H1 (cell line): ENCODE measurements at regions not wholly inside any gene's neighbourhood (a gene's known extent, or its start where the extent isn't known, plus 50 kb on each side); places are given as distances from the start of the nearest gene placed in this dataset.

Experiments used
- CTCF ChIA-PET: fragments of 300-600 bp; sonication (Branson Sonifier 250); formaldehyde crosslinking; loops from one replicate; lab custom pipeline; 2021; ENCODE audit not compliant: partially characterized antibody; lab: Charles Lee
- POLR2A ChIA-PET: fragments of 300-600 bp; sonication (Branson Sonifier 250); formaldehyde crosslinking; loops from one replicate; lab custom pipeline; 2021; ENCODE audit warnings: inconsistent platforms; ENCODE audit not compliant: partially characterized antibody; lab: Charles Lee
- DNase-seq, 2 experiments: peaks; one replicate each; pipeline versions ENCODE4 v3.0.0 to v3.0.0-alpha.2; 2010 to 2022; ENCODE audit warnings: low spot score in 2 of 2, low read depth in 1 of 2, mixed read lengths in 1 of 2
- FAIRE-seq: peaks from 2 replicates; lab custom pipeline; 2011; peaks lifted over from hg19 to GRCh38; lab: Jason Lieb, UNC
- H2AFZ ChIP-seq: 2 replicates; pipeline ENCODE4 v1.8.1; 2012; ENCODE audit warnings: low read length, inconsistent platforms
- H2AK5ac ChIP-seq: 2 replicates; pipeline ENCODE4 v1.6.1; 2013; ENCODE audit warnings: low read depth, low read length
- H2BK120ac ChIP-seq: replicated peaks from 2 replicates; pipeline ENCODE3; 2013; ENCODE audit warnings: low read depth, low read length, inconsistent platforms
- H2BK12ac ChIP-seq: 2 replicates; pipeline ENCODE4 v1.6.1; 2013; ENCODE audit warnings: low read depth, low read length
- H2BK15ac ChIP-seq: 2 replicates; pipeline ENCODE4 v1.6.1; 2013; ENCODE audit warnings: low read length
- H2BK20ac ChIP-seq: 2 replicates; pipeline ENCODE4 v1.6.1; 2013; ENCODE audit warnings: low read length
- H2BK5ac ChIP-seq: 2 replicates; pipeline ENCODE4 v1.6.1; 2013; ENCODE audit warnings: low read depth, low read length
- H3K14ac ChIP-seq: 2 replicates; pipeline ENCODE4 v1.6.1; 2013; ENCODE audit warnings: inconsistent platforms; ENCODE audit not compliant: insufficient read length
- H3K18ac ChIP-seq: 2 replicates; pipeline ENCODE4 v1.6.1; 2013; ENCODE audit warnings: low read length; ENCODE audit errors: extremely low read depth
- H3K23ac ChIP-seq: 2 replicates; pipeline ENCODE4 v1.6.1; 2013; ENCODE audit warnings: inconsistent platforms; ENCODE audit not compliant: insufficient read length
- H3K23me2 ChIP-seq: 2 replicates; pipeline ENCODE4 v1.6.1; 2013; ENCODE audit warnings: low read depth, low read length
- H3K27ac ChIP-seq: 2 replicates; pipeline ENCODE4 v1.6.1; 2011; ENCODE audit warnings: low read depth, low read length, inconsistent platforms
- H3K27me3 ChIP-seq, 4 experiments: replicated peaks in 1 of 4; 1 replicate in 1 of 4; 2 replicates in 3 of 4; pipeline versions ENCODE4 v1.6.1 to v1.8.1; 2011 to 2013; ENCODE audit warnings: low read length in 3 of 4, mild to moderate bottlenecking in 3 of 4, inconsistent platforms in 2 of 4, mixed read lengths in 2 of 4, moderate library complexity in 1 of 4; ENCODE audit not compliant: control insufficient read depth in 3 of 4, insufficient read depth in 3 of 4; ENCODE audit errors: extremely low read depth in 1 of 4
- H3K36me3 ChIP-seq, 4 experiments: 2 replicates each; pipeline versions ENCODE4 v1.6.1 to v1.8.1; 2011 to 2013; ENCODE audit warnings: mild to moderate bottlenecking in 4 of 4, low read length in 3 of 4, moderate library complexity in 2 of 4, control low read depth in 1 of 4, inconsistent platforms in 1 of 4; ENCODE audit not compliant: insufficient read depth in 4 of 4, control insufficient read depth in 2 of 4
- H3K4ac ChIP-seq: replicated peaks from 2 replicates; pipeline ENCODE3; 2013; ENCODE audit warnings: low read length, low read depth, mixed read lengths, inconsistent platforms; ENCODE audit not compliant: insufficient read length
- H3K4me1 ChIP-seq, 4 experiments: replicated peaks in 1 of 4; 1 replicate in 1 of 4; 2 replicates in 3 of 4; pipeline versions ENCODE4 v1.6.1 to v1.8.1; 2011 to 2013; ENCODE audit warnings: low read length in 3 of 4, inconsistent platforms in 2 of 4, mixed read lengths in 1 of 4; ENCODE audit not compliant: insufficient read depth in 4 of 4, control insufficient read depth in 3 of 4
- H3K4me2 ChIP-seq, 2 experiments: 2 replicates each; pipeline versions ENCODE4 v1.6.1 to v1.8.1; 2011 to 2013; ENCODE audit warnings: low read depth in 2 of 2, low read length in 2 of 2, control low read depth in 1 of 2, inconsistent platforms in 1 of 2, mild to moderate bottlenecking in 1 of 2; ENCODE audit not compliant: insufficient read depth in 1 of 2
- H3K4me3 ChIP-seq, 4 experiments: fragments of 200-600, 300-600 bp in 1 of 4; sonication (generic), shearing (Covaris generic), sonication (Bioruptor Twin) in 1 of 4; 2 replicates each; pipeline versions ENCODE4 v1.5.1 to v1.8.1; 2011 to 2016; ENCODE audit warnings: low read length in 4 of 4, low read depth in 3 of 4, control low read depth in 2 of 4, inconsistent platforms in 2 of 4, mild to moderate bottlenecking in 2 of 4, mixed read lengths in 1 of 4, moderate library complexity in 1 of 4; ENCODE audit not compliant: insufficient read depth in 2 of 4; ENCODE audit errors: extremely low read depth in 1 of 4
- H3K56ac ChIP-seq: replicated peaks from 2 replicates; pipeline ENCODE3; 2013; ENCODE audit warnings: low read depth, mild to moderate bottlenecking, mixed read lengths, low read length, inconsistent platforms; ENCODE audit not compliant: insufficient read length
- H3K79me1 ChIP-seq: 2 replicates; pipeline ENCODE4 v1.6.1; 2013; ENCODE audit warnings: low read depth, low read length, control low read depth
- H3K79me2 ChIP-seq, 2 experiments: 2 replicates each; pipeline versions ENCODE4 v1.6.1 to v1.8.1; 2012 to 2013; ENCODE audit warnings: low read length in 2 of 2, mild to moderate bottlenecking in 2 of 2, inconsistent platforms in 1 of 2; ENCODE audit not compliant: insufficient read depth in 2 of 2, control insufficient read depth in 1 of 2
- H3K9ac ChIP-seq, 4 experiments: replicated peaks in 1 of 4; 1 replicate in 1 of 4; 2 replicates in 3 of 4; pipeline versions ENCODE4 v1.6.1 to v1.8.1; 2011 to 2013; ENCODE audit warnings: low read depth in 3 of 4, low read length in 3 of 4, control low read depth in 2 of 4, mild to moderate bottlenecking in 2 of 4, moderate library complexity in 2 of 4, inconsistent platforms in 1 of 4; ENCODE audit errors: extremely low read depth in 1 of 4
- H3K9me3 ChIP-seq, 2 experiments: 2 replicates each; pipeline versions ENCODE4 v1.6.1 to v1.8.1; 2012 to 2013; ENCODE audit warnings: mild to moderate bottlenecking in 2 of 2, moderate library complexity in 2 of 2, control low read depth in 1 of 2, inconsistent platforms in 1 of 2, low read depth in 1 of 2, low read length in 1 of 2, mixed read lengths in 1 of 2; ENCODE audit not compliant: insufficient read depth in 2 of 2
- H4K20me1 ChIP-seq, 2 experiments: replicated peaks in 1 of 2; 2 replicates each; pipeline versions ENCODE3 to v1.8.1; 2011 to 2013; ENCODE audit warnings: inconsistent platforms in 2 of 2, low read length in 2 of 2, mild to moderate bottlenecking in 1 of 2; ENCODE audit not compliant: insufficient read depth in 2 of 2, control insufficient read depth in 1 of 2
- H4K5ac ChIP-seq: 2 replicates; pipeline ENCODE4 v1.6.1; 2013; ENCODE audit warnings: low read length, low read depth, mixed read lengths, inconsistent platforms; ENCODE audit not compliant: insufficient read length
- H4K8ac ChIP-seq: 2 replicates; pipeline ENCODE4 v1.8.0; 2013; ENCODE audit warnings: mild to moderate bottlenecking, moderate library complexity, low read length, inconsistent platforms; ENCODE audit not compliant: insufficient read depth; ENCODE audit errors: extremely low read depth
- H4K91ac ChIP-seq: replicated peaks from 2 replicates; pipeline ENCODE3; 2013; ENCODE audit warnings: low read length, mixed read lengths, inconsistent platforms; ENCODE audit not compliant: insufficient read length
- CBX5 ChIP-seq: fragments of 300-800, 300-1000 bp; sonication (generic); IDR thresholded peaks from 2 replicates; pipeline ENCODE4 v1.7.1; 2016; ENCODE audit warnings: antibody characterized with exemption, low read length, low read depth
- HDAC6 ChIP-seq: IDR thresholded peaks from one replicate; pipeline ENCODE4 v1.7.1; 2012; ENCODE audit warnings: low read depth, mild to moderate bottlenecking, inconsistent platforms, low read length, moderate library complexity
- JUND ChIP-seq: IDR thresholded peaks from 2 replicates; pipeline ENCODE4 v1.6.1; 2011; ENCODE audit warnings: mild to moderate bottlenecking, improper control_type of control experiment, low read length
- KDM5A ChIP-seq: fragments of 200-600 bp; IDR thresholded peaks from 2 replicates; pipeline ENCODE4 v1.7.1; 2012; ENCODE audit warnings: mild to moderate bottlenecking, low read length, inconsistent platforms, mixed read lengths
- POU5F1 ChIP-seq: IDR thresholded peaks from 2 replicates; pipeline ENCODE4 v1.6.1; 2011; ENCODE audit warnings: low read depth, mild to moderate bottlenecking, low read length, moderate library complexity
- SIX5 ChIP-seq: IDR thresholded peaks from 2 replicates; pipeline ENCODE4 v1.6.1; 2011; ENCODE audit warnings: mild to moderate bottlenecking, low read depth, low read length
- SP1 ChIP-seq: IDR thresholded peaks from 2 replicates; pipeline ENCODE4 v1.6.1; 2011; ENCODE audit warnings: low read depth, low read length
- TCF12 ChIP-seq: IDR thresholded peaks from 2 replicates; pipeline ENCODE4 v1.6.1; 2011; ENCODE audit warnings: low read depth, mild to moderate bottlenecking, low read length
- ZNF274 ChIP-seq: IDR thresholded peaks from 2 replicates; pipeline ENCODE4 v1.7.0; 2012; ENCODE audit warnings: low read length, borderline replicate concordance; ENCODE audit errors: extremely low read depth
- WGBS, 2 experiments: shearing (Covaris generic) in 1 of 2; methylation state at CpG; one replicate each; pipeline versions ENCODE4 v1.1.6 to v1.1.7; 2013 to 2015; ENCODE audit warnings: low lambda C conversion rate in 2 of 2, mixed read lengths in 2 of 2, inconsistent platforms in 1 of 2, low coverage in 1 of 2, missing lambda C conversion rate in 1 of 2; ENCODE audit not compliant: insufficient replicate concordance in 2 of 2, insufficient coverage in 1 of 2, insufficient read length in 1 of 2; ENCODE audit errors: extremely low coverage in 1 of 2, missing lambda C conversion rate in 1 of 2; 5-methylcytosine and 5-hydroxymethylcytosine counted together
- TF ChIP-seq, protein P1 (sequence below): IDR thresholded peaks from 2 replicates; pipeline ENCODE4 v1.6.1; 2012; ENCODE audit warnings: low read length, inconsistent platforms

DNA sequence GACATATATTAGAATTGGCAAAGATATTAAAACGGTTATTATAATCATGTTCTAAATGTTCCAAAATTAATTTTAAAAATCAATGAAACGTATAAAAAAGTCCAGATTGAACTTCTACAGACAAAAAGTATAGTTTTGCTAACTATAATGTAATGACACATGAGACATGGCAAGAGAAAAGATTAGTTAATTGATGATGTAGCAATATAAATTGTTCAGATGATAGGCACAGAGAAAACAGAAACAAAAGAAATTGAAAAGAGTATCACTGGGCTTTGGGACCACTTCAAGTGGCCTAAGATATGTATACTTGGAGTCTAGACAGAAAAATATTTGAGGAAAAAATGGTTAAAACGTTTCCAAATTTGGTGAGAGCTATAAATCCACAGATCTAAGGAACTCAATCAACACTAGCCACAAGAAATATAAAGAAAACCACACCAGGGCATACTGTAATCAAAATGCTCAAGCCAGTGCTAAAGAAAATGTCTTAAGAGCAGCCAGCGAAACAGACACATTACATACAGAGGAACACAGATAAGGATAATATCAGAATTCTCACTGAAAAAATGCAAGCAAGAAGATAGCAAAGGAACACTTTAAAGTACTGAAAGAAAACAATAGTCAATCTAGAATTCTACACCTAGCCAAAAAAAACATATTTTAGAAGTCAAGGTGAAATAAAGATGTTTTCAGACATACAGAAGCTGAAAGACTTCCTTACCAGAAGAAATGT lies 172.6 kb upstream of the FOXQ1 start:
- H4K91ac ChIP-seq, result no peak overlapping the region
- H2BK15ac ChIP-seq, result no peak overlapping the region
- FAIRE-seq, result no peak
- H2BK120ac ChIP-seq, result no peak overlapping the region
- H3K14ac ChIP-seq, result no peak overlapping the region
- no peak overlapping the region for H2BK5ac ChIP-seq
- no peak overlapping the region for H2BK20ac ChIP-seq
- ChIA-PET POLR2A (no interaction called here), CTCF (interaction anchor here (0.8 kb wide), 1 partner anchor 242 kb away, joined by 3 read pairs; no protein-coding TSS in a partner anchor)
- H4K8ac ChIP-seq, result no peak overlapping the region
- no peak overlapping the region for H3K4ac ChIP-seq
- no peaks in the 10 kb centered on the region for H3K36me3 ChIP-seq
- H3K4me3 ChIP-seq, result no peak overlapping the region
- H2AFZ ChIP-seq, result no peak overlapping the region
- H2BK12ac ChIP-seq, result no peak overlapping the region
- no peak overlapping the region for H3K56ac ChIP-seq
- WGBS, 2 experiments, result 78% methylated on average over 4 of the region's 4 CpGs; no CpG with 5 or more reads in 1 of the 2 experiments
- no peak overlapping the region for H3K23ac ChIP-seq
- H3K27ac ChIP-seq, result no peak overlapping the region
- TF ChIP-seq CBX5 (no peak), JUND (no peak), KDM5A (no peak), SP1 (no peak), SIX5 (no peak), HDAC6 (no peak), POU5F1 (no peak), TCF12 (no peak), ZNF274 (no peak)
- TF ChIP-seq, protein P1, sequence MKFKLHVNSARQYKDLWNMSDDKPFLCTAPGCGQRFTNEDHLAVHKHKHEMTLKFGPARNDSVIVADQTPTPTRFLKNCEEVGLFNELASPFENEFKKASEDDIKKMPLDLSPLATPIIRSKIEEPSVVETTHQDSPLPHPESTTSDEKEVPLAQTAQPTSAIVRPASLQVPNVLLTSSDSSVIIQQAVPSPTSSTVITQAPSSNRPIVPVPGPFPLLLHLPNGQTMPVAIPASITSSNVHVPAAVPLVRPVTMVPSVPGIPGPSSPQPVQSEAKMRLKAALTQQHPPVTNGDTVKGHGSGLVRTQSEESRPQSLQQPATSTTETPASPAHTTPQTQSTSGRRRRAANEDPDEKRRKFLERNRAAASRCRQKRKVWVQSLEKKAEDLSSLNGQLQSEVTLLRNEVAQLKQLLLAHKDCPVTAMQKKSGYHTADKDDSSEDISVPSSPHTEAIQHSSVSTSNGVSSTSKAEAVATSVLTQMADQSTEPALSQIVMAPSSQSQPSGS, result no peak
- no peak overlapping the region for H3K9ac ChIP-seq
- H3K27me3 ChIP-seq, result no peaks in the 10 kb centered on the region
- no peak overlapping the region for H4K5ac ChIP-seq
- no peak for DNase-seq
- no peaks in the 10 kb centered on the region for H3K4me1 ChIP-seq
- H3K79me2 ChIP-seq, result no peaks in the 10 kb centered on the region
- no peak overlapping the region for H3K4me2 ChIP-seq
- H3K79me1 ChIP-seq, result no peaks in the 10 kb centered on the region
- no peaks in the 10 kb centered on the region for H3K23me2 ChIP-seq
- H4K20me1 ChIP-seq, result peaks cover 0 to 1% of the 10 kb centered on the region in 2 experiments
- no peaks in the 10 kb centered on the region for H3K9me3 ChIP-seq
- no peak overlapping the region for H2AK5ac ChIP-seq
- H3K18ac ChIP-seq, result no peak overlapping the region
